GM21717 (cell line): ENCODE measurements at regions not wholly inside any gene's neighbourhood (a gene's known extent, or its start where the extent isn't known, plus 50 kb on each side); places are given as distances from the start of the nearest gene placed in this dataset.

Experiments
- ATAC-seq: cut with Tn5 transposase; IDR thresholded peaks from one replicate; pipeline ENCODE4 v1.9.1; 2021; ENCODE audit warnings: mild to moderate bottlenecking, moderate library complexity; ENCODE audit not compliant: unreplicated experiment

- ATAC-seq, result no peak
Observed at GRCh38 chrX:45714866-45715265, 514.2 kb upstream of the DIPK2B start.

- ATAC-seq, result no peak
Observed at GRCh38 chrX:45712067-45712466, 511.4 kb upstream of the DIPK2B start.

- no peak for ATAC-seq
Observed at GRCh38 chrX:45711231-45711630, 510.6 kb upstream of the DIPK2B start.

- peak; percentile 85 for ATAC-seq
Observed at GRCh38 chrX:45710081-45710801, 509.6 kb upstream of the DIPK2B start.

GRCh38 chrX:45709381-45709780, 508.7 kb upstream of the DIPK2B start:
- ATAC-seq, result no peak

GRCh38 chrX:45699158-45699557, 498.5 kb upstream of the DIPK2B start:
- ATAC-seq, result no peak

- ATAC-seq, result no peak
Observed at GRCh38 chrX:45697591-45697990, 496.9 kb upstream of the DIPK2B start.

- no peak for ATAC-seq
Observed at GRCh38 chrX:45696736-45697135, 496.1 kb upstream of the DIPK2B start.

- no peak for ATAC-seq
Observed at GRCh38 chrX:45689971-45690370, 489.3 kb upstream of the DIPK2B start.

GRCh38 chrX:45683914-45684313, 483.2 kb upstream of the DIPK2B start:
- no peak for ATAC-seq

- ATAC-seq, result no peak
Observed at GRCh38 chrX:45681891-45682290, 481.2 kb upstream of the DIPK2B start.

GRCh38 chrX:45669715-45670340, 469.2 kb upstream of the DIPK2B start:
- ATAC-seq, result no peak

GRCh38 chrX:45668686-45669443, 468.2 kb upstream of the DIPK2B start:
- no peak for ATAC-seq

GRCh38 chrX:45667666-45668065, 467.0 kb upstream of the DIPK2B start:
- ATAC-seq, result no peak

- no peak for ATAC-seq
Observed at GRCh38 chrX:45664727-45665290, 464.1 kb upstream of the DIPK2B start.

- no peak for ATAC-seq
Observed at GRCh38 chrX:45660477-45660876, 459.8 kb upstream of the DIPK2B start.

GRCh38 chrX:45633419-45633818, 432.7 kb upstream of the DIPK2B start:
- ATAC-seq, result no peak

- no peak for ATAC-seq
Observed at GRCh38 chrX:45632506-45632905, 431.8 kb upstream of the DIPK2B start.

- no peak for ATAC-seq
Observed at GRCh38 chrX:45630078-45630477, 429.4 kb upstream of the DIPK2B start.

GRCh38 chrX:45628041-45628440, 427.4 kb upstream of the DIPK2B start:
- no peak for ATAC-seq

GRCh38 chrX:45623266-45623665, 422.6 kb upstream of the DIPK2B start:
- no peak for ATAC-seq

- peak; percentile 9 for ATAC-seq
Observed at GRCh38 chrX:45622538-45622937, 421.9 kb upstream of the DIPK2B start.
